HG03139 (cell line): ENCODE measurements at regions not wholly inside any gene's neighbourhood (a gene's known extent, or its start where the extent isn't known, plus 50 kb on each side); places are given as distances from the start of the nearest gene placed in this dataset.
"Not testable (repeated sequence)": the region's sequence is repeated elsewhere in the genome, so short reads cannot be mapped to it uniquely, and the experiment has no call there.

Experiments
- ATAC-seq: cut with Tn5 transposase; IDR thresholded peaks from one replicate; pipeline ENCODE4 v1.9.1; 2021; ENCODE audit not compliant: unreplicated experiment

GRCh38 chr11:90635151-90635550, 412.3 kb upstream of the CHORDC1 start:
- ATAC-seq, result no peak

DNA sequence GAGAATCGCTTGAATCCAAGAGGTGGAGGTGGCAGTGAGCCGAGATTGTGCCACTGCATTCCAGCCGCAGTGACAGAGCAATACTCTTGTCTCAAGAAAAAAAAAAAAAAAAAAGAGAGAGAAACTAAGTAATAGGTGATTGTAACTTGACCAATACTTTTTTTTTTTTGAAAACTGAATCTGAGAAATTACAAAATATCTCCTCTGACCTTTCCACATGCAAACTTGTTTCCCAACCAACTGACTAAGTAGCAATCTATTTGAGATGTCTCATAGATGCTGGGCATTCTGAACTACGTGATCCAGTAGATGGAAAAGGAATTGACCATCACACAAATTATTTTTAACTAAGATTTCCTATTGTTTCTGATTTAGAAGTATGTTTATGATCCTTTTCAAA, 407.3 kb upstream of the CHORDC1 start:
- ATAC-seq, result no peak

DNA sequence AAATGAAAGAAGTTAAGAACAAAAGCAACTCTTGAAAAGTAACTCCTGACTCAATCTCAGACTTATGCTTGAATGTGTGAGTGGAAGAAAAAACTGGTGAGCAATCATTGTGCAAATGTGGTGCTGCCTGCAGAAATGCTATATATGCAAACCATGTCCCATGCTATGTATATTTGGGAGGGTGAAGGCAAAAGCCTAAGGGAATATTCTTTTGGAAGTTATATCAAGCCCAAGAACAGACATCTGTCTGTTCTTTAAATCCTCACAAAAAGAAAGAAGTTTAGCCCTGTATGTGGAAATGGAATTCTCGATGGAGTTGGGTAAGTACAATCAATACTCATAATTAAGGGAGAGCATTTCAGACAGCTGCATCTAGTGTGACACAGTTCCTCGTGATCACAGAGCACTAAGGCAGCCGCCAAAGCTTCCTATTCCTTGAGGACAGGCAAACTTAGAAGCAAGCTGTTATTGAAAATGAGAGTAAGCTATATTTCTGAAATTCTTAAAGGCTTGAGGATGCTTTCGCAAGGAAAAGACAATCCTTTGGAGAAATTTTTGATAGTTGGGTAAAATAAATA, 406.5 kb upstream of the CHORDC1 start:
- ATAC-seq, result no peak

DNA sequence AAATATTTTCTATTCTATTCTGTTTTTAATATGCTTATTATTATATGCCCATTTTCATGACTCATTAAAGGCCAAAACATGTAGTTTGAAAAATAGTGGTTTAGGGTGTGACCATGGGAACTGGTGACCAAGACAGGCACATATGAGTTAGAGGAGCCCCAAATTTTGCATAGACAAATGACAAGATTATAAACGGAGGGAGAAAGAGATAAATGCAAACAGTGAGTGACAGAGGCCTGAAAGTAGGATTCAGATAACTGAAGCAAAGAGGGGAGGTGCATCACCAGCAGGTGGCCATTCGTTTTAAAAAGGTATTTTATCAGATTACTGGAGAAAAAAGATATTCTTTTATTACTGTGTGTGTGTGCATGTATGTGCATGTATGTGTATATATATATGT, 391.5 kb upstream of the CHORDC1 start:
- no peak for ATAC-seq

GRCh38 chr11:90613037-90613436, 390.2 kb upstream of the CHORDC1 start:
- ATAC-seq, result not testable (repeated sequence)

GRCh38 chr11:90606721-90607120, 383.9 kb upstream of the CHORDC1 start:
- ATAC-seq, result no peak

DNA sequence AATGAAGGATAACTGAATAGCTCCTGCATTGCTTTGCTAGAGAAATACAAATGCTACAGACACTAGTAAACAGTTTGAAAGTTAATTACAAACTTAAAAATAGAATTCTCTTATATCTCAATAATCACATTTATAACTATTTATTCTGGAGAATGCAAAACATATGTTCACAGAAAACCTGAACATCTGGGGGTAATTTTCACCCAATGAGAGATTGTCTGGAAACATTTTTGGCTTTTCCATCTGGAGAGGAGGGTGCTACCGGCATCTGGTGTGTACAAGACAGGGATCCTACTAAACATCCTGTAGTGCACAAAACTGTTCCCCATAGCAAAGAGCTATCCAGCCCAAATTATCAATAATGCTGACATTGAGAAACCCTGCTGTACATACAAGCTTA, 378.4 kb upstream of the CHORDC1 start:
- no peak for ATAC-seq

GRCh38 chr11:90594658-90595057, 371.8 kb upstream of the CHORDC1 start:
- no peak for ATAC-seq

DNA sequence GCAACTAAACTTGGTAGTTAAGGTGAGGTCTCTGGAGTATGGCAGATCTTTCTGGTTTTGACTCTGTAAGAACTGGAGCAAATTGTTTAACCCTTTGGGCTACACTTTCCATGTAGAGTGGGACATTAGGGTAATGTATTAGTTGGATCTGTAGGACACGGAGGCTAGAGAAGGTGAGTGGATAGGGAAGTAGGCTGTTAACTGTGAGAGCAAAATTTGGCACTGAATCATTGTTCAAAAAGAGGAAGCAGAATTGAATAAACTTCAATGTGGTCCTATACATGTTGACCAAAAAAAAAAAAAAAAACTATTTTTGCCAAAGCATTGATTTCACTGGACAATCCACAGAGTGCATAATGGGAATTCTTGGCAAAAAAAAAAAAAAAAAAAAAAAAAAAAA, 370.2 kb upstream of the CHORDC1 start:
- no peak for ATAC-seq

DNA sequence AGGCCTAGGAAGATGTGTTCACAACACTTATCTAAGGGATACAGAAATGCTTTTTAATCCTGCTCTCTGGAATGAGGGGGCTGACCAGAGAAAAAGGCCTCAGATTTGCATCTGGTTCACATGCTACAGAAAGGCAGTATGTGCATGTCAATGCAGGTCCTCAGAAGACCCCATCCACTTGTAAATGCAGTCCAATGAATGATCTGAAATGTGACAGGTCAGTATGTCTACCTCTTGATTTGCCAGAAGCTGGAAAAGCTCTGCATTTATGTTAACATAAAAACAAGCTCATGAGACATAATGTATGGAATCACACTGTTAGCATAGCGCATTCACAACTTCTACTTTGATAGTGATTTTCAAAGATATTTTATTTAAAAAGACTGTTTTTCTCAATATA, 367.4 kb upstream of the CHORDC1 start:
- no peak for ATAC-seq

- no peak for ATAC-seq
These were observed 366.9 kb upstream of the CHORDC1 start for GRCh38 chr11:90589735-90590134.

DNA sequence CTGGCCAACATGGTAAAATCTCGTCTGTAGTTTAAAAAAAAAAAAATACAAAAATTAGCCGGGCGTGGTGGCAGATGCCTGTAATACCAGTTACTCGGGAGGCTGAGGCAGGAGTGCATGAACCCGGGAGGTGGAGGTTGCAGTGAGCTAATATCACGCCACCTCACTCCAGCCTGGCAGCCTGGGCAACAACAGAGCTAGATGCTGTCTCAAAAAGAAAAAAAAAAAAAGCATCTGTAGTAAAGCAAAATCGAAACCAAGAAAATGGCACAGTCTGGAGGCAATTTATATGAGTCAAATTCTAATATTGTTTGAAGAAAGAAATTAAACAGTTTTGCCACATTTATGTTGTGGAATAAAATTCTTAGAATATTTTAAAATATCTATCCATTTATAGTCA, 365.0 kb upstream of the CHORDC1 start:
- no peak for ATAC-seq

DNA sequence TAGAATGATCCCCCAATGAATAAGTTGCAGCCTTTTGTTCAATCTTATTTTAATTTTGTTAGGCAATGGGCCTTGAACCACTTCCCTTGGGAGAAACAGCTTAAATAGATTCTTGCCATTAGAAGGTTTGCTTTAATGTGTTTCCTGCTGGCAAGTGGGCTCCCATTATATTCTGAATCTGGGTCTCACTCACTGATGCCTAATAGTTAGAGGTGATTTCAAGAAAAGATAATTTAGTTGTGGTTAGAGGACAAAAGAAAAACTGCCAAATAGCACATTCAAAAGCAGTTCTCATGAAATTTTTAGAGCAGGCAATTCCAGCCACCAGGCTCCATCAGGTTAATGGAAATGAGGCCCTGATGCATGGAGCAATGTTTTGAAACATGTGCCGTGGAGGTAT, 362.6 kb upstream of the CHORDC1 start:
- ATAC-seq, result no peak

GRCh38 chr11:90582999-90583398, 360.1 kb upstream of the CHORDC1 start:
- not testable (repeated sequence) for ATAC-seq

DNA sequence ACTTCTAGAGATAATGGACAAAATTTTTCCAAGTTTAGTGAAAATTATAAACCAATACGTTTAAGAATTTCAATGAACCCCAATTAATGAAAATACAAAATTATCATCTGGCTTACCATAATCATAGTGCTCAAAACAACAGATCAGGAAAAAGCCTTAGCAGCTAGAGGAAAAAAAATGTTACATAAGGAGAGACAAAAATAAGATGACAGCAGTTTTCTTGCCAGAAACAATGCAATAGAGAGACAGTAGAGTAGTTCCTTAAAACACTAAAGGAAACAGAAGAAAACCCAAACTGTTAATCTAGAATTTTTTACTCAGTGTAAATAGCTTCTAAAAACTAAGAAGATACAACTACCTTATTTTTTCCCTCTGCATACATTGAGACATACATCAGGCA, 341.7 kb upstream of the CHORDC1 start:
- ATAC-seq, result no peak

GRCh38 chr11:90558328-90558865, 335.5 kb upstream of the CHORDC1 start:
- no peak for ATAC-seq

GRCh38 chr11:90556606-90557005, 333.8 kb upstream of the CHORDC1 start:
- no peak for ATAC-seq

DNA sequence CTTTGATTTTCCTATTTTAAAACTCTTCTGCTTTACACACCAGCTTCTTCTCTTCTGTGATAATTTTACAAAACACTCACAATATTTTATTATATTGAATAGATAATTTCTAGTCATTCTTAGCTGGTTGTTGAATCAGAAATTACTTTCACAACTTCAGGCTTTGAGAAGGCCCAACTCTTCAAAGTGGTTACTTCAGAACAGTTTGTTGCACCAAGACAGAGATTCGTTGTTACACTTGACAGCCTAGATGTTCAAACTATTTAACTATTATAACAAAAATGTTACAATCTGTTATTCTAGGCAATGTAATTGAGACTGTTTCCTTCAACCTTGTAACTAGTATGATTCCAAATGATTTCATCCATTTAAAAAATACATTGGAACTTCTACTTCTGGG, 333.2 kb upstream of the CHORDC1 start:
- no peak for ATAC-seq

DNA sequence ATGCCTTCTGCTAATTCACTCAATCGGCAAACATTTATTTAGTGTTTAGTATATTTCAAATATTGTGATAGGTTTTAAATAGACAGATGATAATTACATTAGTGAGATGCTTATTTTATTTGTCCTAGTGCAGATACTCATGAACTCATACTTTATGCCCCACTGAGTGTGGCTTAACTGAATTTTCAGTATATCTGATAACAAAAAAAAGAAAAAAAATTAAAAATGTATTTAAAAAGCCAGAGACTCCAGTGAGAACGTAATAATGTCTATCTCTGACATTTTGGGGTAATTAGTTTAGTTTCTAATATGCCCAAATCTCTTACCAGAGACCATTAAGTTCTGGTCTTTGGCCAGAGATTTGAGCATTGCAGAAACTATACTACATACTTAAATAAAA, 332.6 kb upstream of the CHORDC1 start:
- no peak for ATAC-seq

DNA sequence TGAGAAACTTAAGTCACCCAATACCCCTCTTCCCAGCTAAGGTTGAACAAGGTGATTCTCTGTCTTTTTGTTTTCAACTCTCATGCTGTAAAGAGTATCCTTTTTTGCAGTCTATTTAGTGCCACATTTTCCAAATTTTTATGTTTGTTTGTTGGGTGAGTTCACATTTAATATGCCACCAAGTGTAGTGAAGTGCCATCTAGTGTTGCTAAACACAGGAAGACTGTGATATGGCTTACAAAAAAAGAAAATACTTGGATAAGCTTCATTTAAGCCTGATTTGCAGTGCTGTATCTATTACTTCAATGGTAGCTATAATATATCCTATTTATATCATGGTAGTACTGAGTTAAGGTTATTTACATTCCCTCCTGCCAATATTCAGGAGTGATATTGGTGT, 319.2 kb upstream of the CHORDC1 start:
- no peak for ATAC-seq

DNA sequence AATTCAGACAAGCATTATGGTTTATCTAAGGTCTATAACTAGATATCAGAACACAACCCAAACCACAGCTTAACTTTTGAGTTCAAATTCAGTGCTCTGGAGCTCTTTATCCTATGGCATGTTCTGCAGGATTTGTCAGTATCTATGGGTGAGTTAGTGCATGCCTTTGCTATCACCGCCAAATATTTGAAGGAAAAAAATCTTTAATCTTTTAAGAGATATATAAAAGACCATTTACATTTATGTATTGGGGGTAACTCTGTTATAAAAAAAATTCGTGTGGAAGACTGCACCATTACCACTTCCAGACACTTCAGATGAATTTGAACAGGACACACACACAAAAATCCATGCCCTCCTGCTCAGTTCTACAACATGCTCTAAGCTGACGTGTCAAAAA, 313.5 kb upstream of the CHORDC1 start:
- no peak for ATAC-seq

DNA sequence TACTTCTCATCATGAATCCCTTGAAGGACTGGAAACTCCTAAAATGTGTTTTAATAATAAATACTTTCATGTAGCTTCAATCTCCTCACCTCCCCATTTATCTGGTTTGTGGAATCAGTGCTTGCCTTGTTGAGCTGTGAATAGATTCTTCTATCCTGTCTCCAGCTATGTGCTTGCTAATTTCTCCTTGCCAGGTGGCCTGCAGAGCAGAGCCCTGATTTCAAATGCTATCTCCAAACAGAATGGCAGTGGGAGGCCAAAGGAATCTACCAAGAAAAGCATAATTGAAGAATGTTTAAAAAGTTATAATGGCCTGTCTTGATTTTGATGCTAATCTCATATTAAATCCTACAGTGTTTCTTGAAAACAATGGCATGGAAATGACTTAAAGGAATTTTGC, 309.3 kb upstream of the CHORDC1 start:
- ATAC-seq, result no peak

GRCh38 chr11:90531001-90531400, 308.2 kb upstream of the CHORDC1 start:
- ATAC-seq, result no peak
